ENCODE measurements at regions not wholly inside any gene's neighbourhood (a gene's known extent, or its start where the extent isn't known, plus 50 kb on each side); places are given as distances from the start of the nearest gene placed in this dataset.

- TF ChIP-seq, protein P1, sequence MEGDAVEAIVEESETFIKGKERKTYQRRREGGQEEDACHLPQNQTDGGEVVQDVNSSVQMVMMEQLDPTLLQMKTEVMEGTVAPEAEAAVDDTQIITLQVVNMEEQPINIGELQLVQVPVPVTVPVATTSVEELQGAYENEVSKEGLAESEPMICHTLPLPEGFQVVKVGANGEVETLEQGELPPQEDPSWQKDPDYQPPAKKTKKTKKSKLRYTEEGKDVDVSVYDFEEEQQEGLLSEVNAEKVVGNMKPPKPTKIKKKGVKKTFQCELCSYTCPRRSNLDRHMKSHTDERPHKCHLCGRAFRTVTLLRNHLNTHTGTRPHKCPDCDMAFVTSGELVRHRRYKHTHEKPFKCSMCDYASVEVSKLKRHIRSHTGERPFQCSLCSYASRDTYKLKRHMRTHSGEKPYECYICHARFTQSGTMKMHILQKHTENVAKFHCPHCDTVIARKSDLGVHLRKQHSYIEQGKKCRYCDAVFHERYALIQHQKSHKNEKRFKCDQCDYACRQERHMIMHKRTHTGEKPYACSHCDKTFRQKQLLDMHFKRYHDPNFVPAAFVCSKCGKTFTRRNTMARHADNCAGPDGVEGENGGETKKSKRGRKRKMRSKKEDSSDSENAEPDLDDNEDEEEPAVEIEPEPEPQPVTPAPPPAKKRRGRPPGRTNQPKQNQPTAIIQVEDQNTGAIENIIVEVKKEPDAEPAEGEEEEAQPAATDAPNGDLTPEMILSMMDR (conservative IDR thresholded peaks at IDR 0.05; ENCODE audit: low read depth, low read length), result no peak
- DNase-seq (ENCODE audit: low read depth), result no peak
- no peak overlapping the region for H3K4me3 ChIP-seq (ENCODE audit: low read length)
Observed at GRCh38 chr5:98205691-98206461, 567.6 kb upstream of the RGMB start.

GRCh38 chr5:98206566-98206965 is 566.9 kb upstream of the RGMB start:
- H3K4me3 ChIP-seq (ENCODE audit: low read length), result no peak overlapping the region
- DNase-seq (ENCODE audit: low read depth), result no peak
- TF ChIP-seq, protein P1 (conservative IDR thresholded peaks at IDR 0.05; ENCODE audit: low read depth, low read length), result no peak

GRCh38 chr5:98209418-98209817 is 564.0 kb upstream of the RGMB start:
- TF ChIP-seq, protein P1 (conservative IDR thresholded peaks at IDR 0.05; ENCODE audit: low read depth, low read length), result no peak
- no peak overlapping the region for H3K4me3 ChIP-seq (ENCODE audit: low read length)
- DNase-seq (ENCODE audit: low read depth), result no peak

GRCh38 chr5:98214240-98215051 is 559.0 kb upstream of the RGMB start:
- no peak for DNase-seq (ENCODE audit: low read depth)
- H3K4me3 ChIP-seq (ENCODE audit: low read length), result no peak overlapping the region
- TF ChIP-seq, protein P1 (conservative IDR thresholded peaks at IDR 0.05; ENCODE audit: low read depth, low read length), result no peak

GRCh38 chr5:98217138-98217537 is 556.3 kb upstream of the RGMB start:
- H3K4me3 ChIP-seq (ENCODE audit: low read length), result no peak overlapping the region
- TF ChIP-seq, protein P1 (conservative IDR thresholded peaks at IDR 0.05; ENCODE audit: low read depth, low read length), result no peak
- no peak for DNase-seq (ENCODE audit: low read depth)

- TF ChIP-seq, protein P1 (conservative IDR thresholded peaks at IDR 0.05; ENCODE audit: low read depth, low read length), result no peak
- H3K4me3 ChIP-seq (ENCODE audit: low read length), result no peak overlapping the region
- DNase-seq (ENCODE audit: low read depth), result no peak
Observed at GRCh38 chr5:98218838-98219237, 554.6 kb upstream of the RGMB start.

Measured in retinal pigment epithelial cell (primary cell).